ENCODE measurements at regions not wholly inside any gene's neighbourhood (a gene's known extent, or its start where the extent isn't known, plus 50 kb on each side); places are given as distances from the start of the nearest gene placed in this dataset.
A peak's percentile ranks its signal among the peaks of the same experiment; 100 is the strongest.
"Not testable (repeated sequence)": the region's sequence is repeated elsewhere in the genome, so short reads cannot be mapped to it uniquely, and the experiment has no call there.

GRCh38 chr7:57060506-57060905 is 71.7 kb downstream of the ZNF479 start:
- H3K9me3 Mint-ChIP-seq; H3K36me3 Mint-ChIP-seq; DNase-seq; H3K27me3 Mint-ChIP-seq; H3K27ac Mint-ChIP-seq; ATAC-seq (ENCODE audit: low read depth in 2 of 2); H3K4me1 Mint-ChIP-seq; H3K4me3 Mint-ChIP-seq: not testable (repeated sequence)

DNA sequence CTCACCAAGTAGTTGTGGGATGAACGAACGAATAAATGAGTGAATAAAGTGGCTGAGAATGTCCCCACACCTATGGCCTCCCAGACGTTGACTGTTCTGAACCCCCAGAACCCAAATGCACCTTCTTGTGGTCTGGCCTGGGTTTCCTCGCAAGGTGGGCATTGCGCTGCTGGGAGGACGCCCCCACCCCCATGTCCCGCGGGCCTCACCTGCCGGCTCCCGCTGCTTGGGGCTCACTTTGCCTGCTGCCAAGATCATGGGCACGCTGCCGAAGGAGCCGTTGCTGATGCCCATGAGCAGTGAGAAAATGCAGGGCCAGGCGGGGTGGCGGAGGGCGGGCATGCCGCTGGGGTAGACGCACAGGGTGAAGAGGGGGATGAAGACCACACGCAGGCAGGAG is 115.9 kb downstream of the ZNF479 start:
- H3K4me1 Mint-ChIP-seq; H3K27ac Mint-ChIP-seq; DNase-seq; H3K36me3 Mint-ChIP-seq; ATAC-seq (ENCODE audit: low read depth in 2 of 2); H3K9me3 Mint-ChIP-seq; H3K27me3 Mint-ChIP-seq; H3K4me3 Mint-ChIP-seq: not testable (repeated sequence)

- not testable (repeated sequence) for H3K36me3 Mint-ChIP-seq; H3K4me3 Mint-ChIP-seq; DNase-seq; H3K27me3 Mint-ChIP-seq; ATAC-seq (ENCODE audit: low read depth in 2 of 2); H3K27ac Mint-ChIP-seq; H3K4me1 Mint-ChIP-seq; H3K9me3 Mint-ChIP-seq
Observed at GRCh38 chr7:57013707-57014106, 118.5 kb downstream of the ZNF479 start.

DNA sequence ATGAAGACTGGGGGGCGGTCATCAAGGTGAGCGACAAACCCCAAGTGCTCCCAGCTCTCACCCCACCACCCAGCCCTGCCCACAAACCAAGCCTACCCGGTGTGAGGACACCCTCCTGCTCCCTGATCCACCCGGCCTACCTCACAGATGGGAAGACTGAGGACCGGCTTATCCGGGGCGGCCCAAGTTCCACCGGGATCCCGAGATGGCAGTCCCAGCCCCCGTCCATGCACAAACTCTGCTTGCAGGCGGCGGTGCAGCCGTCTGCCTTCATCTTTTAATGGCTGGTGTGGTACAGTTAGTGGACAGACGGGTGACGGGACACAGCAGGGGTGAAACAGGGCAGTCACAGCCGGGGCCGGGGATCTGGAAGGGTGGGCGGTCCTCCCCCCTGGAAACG is 119.3 kb downstream of the ZNF479 start:
- H3K27me3 Mint-ChIP-seq; ATAC-seq (ENCODE audit: low read depth in 2 of 2); H3K36me3 Mint-ChIP-seq; DNase-seq; H3K27ac Mint-ChIP-seq; H3K4me1 Mint-ChIP-seq; H3K9me3 Mint-ChIP-seq; H3K4me3 Mint-ChIP-seq: not testable (repeated sequence)

DNA sequence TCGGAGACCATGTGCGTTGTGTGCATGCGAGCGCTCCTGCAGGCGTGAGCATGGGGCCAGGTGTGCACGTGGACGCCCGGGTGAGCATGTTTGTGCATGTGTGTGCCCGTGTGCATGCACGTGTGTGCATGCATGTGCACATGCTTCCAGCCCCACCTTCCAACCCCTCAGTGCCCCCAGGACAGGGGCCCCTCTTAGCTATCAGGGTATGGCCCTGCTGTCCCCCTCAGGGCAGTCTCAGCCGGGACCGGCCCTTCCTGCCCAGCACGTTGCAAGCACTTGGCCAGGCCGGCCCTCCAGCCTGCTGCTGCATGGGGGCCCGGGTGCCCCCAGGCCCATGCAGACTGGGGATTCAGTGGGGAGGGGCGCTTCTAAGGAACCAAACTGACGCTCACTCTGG is 123.0 kb downstream of the ZNF479 start:
- not testable (repeated sequence) for H3K9me3 Mint-ChIP-seq; ATAC-seq (ENCODE audit: low read depth in 2 of 2); H3K27me3 Mint-ChIP-seq; H3K27ac Mint-ChIP-seq; H3K4me3 Mint-ChIP-seq; H3K4me1 Mint-ChIP-seq; H3K36me3 Mint-ChIP-seq; DNase-seq

DNA sequence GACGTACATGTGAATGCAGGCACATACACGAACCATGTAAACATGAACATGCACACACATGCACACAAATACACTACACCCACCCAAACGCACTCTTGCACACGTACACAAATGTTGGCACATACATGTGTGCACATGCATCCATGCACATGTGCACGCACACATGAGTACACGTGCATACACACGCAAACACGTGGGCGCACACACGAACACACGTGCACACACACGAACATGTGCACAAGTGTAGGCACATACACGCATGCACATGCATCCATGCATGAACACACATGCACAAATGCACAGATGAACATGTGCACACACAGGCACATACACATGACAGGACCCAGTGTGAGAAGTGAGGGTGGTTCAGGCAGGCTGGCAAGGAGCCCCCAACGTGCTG is 126.3 kb downstream of the ZNF479 start:
- H3K27me3 Mint-ChIP-seq; H3K36me3 Mint-ChIP-seq; H3K27ac Mint-ChIP-seq; ATAC-seq (ENCODE audit: low read depth in 2 of 2); DNase-seq; H3K4me1 Mint-ChIP-seq; H3K9me3 Mint-ChIP-seq; H3K4me3 Mint-ChIP-seq: not testable (repeated sequence)

DNA sequence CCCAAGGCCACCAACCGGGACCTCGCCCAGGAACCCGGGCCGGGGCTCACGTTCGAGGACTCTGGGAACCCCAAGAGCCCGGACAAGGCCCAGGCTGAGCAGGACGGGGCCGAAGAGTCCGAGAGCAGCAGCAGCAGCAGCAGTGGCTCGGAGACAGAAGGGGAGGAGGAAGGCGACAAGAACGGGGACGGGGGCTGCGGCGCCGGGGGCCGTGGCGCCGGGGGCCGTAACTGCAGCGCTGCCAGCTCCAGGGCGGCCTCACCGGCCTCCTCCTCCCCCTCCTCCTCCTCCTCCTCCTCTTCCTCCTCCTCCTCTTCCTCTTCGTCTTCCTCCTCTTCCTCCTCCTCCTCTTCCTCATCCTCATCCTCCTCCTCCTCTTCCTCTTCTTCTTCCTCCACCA is 128.4 kb downstream of the ZNF479 start:
- not testable (repeated sequence) for H3K27ac Mint-ChIP-seq; H3K4me3 Mint-ChIP-seq; H3K9me3 Mint-ChIP-seq; H3K27me3 Mint-ChIP-seq; DNase-seq; ATAC-seq (ENCODE audit: low read depth in 2 of 2); H3K36me3 Mint-ChIP-seq; H3K4me1 Mint-ChIP-seq

DNA sequence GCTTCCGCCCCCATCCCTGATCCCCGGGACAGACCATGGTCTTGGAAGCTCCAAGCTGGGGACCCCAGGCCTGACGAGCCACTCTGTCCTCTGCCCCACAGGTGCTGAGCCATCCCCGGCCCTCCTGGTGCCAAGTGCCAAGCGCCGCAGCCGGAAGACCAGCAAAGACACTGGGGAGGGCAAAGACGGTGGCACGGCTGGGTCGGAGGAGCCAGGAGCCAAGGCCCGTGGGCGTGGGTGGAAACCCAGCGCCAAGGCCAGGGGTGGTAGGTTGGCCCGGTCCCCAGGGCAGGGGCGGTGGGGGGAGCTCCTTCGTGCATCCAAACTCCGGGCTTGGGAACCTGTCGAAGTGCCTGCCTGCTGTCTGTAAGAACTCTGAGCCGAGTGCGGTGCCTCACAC is 130.3 kb downstream of the ZNF479 start:
- not testable (repeated sequence) for H3K4me1 Mint-ChIP-seq; H3K36me3 Mint-ChIP-seq; DNase-seq; ATAC-seq (ENCODE audit: low read depth in 2 of 2); H3K27ac Mint-ChIP-seq; H3K4me3 Mint-ChIP-seq; H3K27me3 Mint-ChIP-seq; H3K9me3 Mint-ChIP-seq

GRCh38 chr7:56993779-56994178 is 138.5 kb downstream of the ZNF479 start:
- H3K4me3 Mint-ChIP-seq; H3K4me1 Mint-ChIP-seq; H3K9me3 Mint-ChIP-seq; H3K27ac Mint-ChIP-seq; H3K27me3 Mint-ChIP-seq; H3K36me3 Mint-ChIP-seq; ATAC-seq (ENCODE audit: low read depth in 2 of 2); DNase-seq: not testable (repeated sequence)

DNA sequence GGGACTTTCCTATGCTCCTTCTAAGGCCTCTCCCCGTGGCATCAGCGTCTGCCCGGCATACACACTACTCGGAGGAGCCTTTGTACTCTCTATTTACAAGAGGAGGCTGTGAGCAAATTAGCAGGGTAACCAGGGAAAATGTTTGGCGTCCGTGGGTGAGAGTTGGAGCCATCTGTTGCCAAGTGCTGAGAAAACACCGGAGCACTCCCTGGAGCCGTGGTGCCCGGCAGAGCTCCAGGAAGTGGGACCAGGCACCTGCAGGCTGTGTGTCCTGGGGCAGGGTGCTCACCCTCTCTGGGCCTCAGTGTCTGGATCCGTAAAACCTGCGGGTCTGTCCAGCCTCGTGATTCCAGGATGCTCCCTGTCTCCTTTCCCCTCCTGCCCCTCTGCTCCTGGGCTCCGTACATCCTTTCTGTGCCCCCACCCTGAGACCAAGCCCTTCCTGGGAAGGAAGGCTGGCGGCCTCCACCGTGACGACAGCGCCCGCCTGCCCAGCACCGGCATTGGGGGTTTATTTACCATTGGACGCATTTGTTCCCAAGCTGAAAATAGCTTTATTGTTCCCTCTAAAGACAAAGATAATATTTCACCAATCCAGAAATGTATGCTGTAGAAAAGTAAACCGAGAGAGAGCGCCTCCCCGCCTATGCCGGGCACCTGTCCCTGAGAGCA is 174.4 kb downstream of the ZNF479 start:
- H3K27ac Mint-ChIP-seq; H3K27me3 Mint-ChIP-seq; H3K4me3 Mint-ChIP-seq; H3K9me3 Mint-ChIP-seq; DNase-seq; H3K4me1 Mint-ChIP-seq; ATAC-seq (ENCODE audit: low read depth in 2 of 2); H3K36me3 Mint-ChIP-seq: not testable (repeated sequence)

DNA sequence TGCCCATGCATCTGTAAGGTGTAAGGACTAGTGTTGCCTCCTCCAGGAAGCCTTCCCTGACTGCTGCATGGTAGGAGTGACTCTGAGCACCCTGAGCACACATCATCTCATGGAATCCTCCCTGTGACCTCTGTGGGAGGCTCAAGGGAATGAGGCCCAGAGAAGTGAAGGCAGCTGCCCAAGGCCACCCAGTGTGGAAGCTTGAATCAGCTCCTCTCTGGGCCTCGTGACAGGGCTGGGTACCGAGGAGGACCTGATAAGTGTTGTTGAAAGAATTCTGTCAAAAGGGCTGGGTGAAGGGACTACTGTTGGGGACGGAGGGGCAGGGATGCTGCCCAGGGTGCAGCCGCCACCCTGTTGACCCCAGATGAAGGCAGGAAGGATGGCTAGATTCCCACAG is 175.2 kb downstream of the ZNF479 start:
- peak overlapping the region in 1 of 6 donors; percentile 65 for H3K27ac Mint-ChIP-seq
- not testable (repeated sequence) for H3K9me3 Mint-ChIP-seq; H3K36me3 Mint-ChIP-seq; DNase-seq; H3K4me3 Mint-ChIP-seq; H3K4me1 Mint-ChIP-seq; H3K27me3 Mint-ChIP-seq; ATAC-seq (ENCODE audit: low read depth in 2 of 2)

GRCh38 chr7:56948390-56949379 is 183.6 kb downstream of the ZNF479 start:
- not testable (repeated sequence) for H3K9me3 Mint-ChIP-seq; H3K4me3 Mint-ChIP-seq; DNase-seq; H3K4me1 Mint-ChIP-seq; ATAC-seq (ENCODE audit: low read depth in 2 of 2); H3K27ac Mint-ChIP-seq; H3K27me3 Mint-ChIP-seq; H3K36me3 Mint-ChIP-seq

- H3K27ac Mint-ChIP-seq; DNase-seq; H3K4me1 Mint-ChIP-seq; H3K9me3 Mint-ChIP-seq; H3K27me3 Mint-ChIP-seq; H3K36me3 Mint-ChIP-seq; ATAC-seq (ENCODE audit: low read depth in 2 of 2); H3K4me3 Mint-ChIP-seq: not testable (repeated sequence)
Observed at GRCh38 chr7:56940050-56940449, 192.2 kb downstream of the ZNF479 start.

DNA sequence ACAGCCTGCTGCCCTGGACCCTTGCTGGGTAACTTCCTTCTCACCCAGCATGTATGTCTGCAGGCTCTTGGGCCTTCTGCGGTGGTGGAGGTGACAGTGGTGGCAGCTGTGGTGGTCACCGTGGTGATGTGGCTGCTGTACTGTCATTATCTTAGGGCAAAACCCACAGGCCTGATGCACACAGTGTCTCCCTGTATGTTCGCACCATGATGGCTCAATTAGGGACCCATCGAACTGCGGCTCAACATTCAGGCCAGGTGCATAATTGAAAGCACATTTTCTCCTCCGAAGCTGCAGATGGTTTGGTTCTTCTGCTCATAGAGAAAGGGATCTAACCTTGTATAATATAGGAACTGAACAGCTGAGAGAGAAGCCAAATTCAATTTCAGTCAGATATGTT is 208.3 kb downstream of the ZNF479 start:
- not testable (repeated sequence) for H3K36me3 Mint-ChIP-seq; H3K9me3 Mint-ChIP-seq; DNase-seq; H3K4me1 Mint-ChIP-seq; H3K27me3 Mint-ChIP-seq; H3K27ac Mint-ChIP-seq; H3K4me3 Mint-ChIP-seq; ATAC-seq (ENCODE audit: low read depth in 2 of 2)

Data from naive B cell (primary cell).